ENCODE measurements at regions not wholly inside any gene's neighbourhood (a gene's known extent, or its start where the extent isn't known, plus 50 kb on each side); places are given as distances from the start of the nearest gene placed in this dataset.
"Not testable (repeated sequence)": the region's sequence is repeated elsewhere in the genome, so short reads cannot be mapped to it uniquely, and the experiment has no call there.

DNA sequence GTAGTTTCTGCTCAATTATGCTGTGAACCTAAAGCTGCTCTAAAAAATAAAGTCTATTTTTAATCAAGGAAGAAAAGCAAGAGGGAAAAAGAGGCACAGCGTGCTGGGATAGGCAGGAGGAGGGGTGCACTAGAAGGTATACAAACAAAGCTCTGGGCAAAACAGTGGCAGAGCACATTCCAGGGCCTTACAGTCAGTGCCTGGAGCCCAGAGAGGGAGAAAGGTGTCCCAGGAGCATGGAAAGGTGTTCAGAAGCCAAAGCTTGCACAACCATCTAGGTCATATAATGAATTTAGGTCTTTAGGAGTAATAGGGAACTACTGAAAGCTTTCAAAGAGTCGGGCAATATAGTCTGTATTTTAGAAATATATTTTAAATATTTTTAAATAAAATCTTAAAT, 163.6 kb upstream of the PALMD start:
- in situ Hi-C loops (cut with HindIII; ENCODE audit: low sequenced_read_pairs) = no loop called here
- no peak for DNase-seq (ENCODE audit: low spot score)

DNA sequence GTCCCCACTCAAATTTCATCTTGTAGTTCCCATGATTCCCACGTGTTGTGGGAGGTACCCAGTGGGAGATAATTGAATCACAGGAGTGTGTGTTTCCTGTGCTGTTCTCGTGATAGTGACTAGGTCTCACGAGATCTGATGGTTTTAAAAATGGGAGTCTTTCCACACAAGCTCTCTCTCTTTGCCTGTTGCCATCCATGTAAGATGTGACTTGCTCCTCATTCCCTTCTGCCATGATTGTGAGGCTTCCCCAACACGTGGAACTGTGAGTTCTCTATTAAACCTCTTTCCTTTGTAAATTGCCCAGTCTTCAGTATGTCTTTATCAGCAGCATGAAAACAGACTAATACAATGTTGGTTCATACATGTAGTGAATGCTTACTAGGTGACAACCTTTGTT, 163.2 kb upstream of the PALMD start:
- no peak for DNase-seq (ENCODE audit: low spot score)
- in situ Hi-C loops (cut with HindIII; ENCODE audit: low sequenced_read_pairs) = no loop called here

DNA sequence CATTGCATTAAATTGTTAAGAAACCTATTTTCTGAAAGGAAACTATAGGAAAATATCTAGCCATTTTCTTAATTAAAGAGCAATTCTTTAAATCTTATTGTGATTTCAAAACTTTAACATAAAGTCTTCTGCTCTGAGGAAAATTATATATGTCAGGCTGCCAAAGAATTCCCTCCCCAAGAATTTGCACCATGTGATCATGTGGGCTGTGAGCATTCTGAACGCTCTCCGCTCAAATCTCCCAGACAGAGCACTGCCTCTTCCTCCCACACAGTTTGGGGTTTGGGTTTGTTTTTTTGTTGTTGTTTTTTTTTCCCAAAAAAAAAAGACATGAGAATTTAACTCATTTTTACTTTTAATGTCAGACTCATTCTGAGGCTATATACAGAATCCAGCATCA, 155.9 kb upstream of the PALMD start:
- in situ Hi-C loops (cut with HindIII; ENCODE audit: low sequenced_read_pairs) = no loop called here
- no peak for DNase-seq (ENCODE audit: low spot score)

DNA sequence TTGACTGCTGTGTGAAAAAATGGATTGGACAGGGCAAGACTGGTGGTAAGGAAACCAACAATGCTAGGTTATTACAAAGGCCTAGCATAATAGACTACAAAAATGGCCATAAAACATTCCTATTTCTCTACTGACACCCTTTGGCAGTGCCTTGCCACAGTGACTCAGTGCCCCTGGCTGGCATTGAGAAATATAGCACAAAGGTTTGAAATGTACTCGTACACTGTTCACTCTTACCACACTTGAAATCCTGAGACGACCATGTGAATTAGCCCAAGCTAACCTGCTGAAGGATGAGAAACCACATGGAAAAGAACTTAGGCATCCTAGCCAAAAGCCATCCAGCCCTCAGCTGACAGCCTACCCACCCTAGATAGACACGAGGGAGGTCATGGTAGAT, 149.8 kb upstream of the PALMD start:
- no peak for DNase-seq (ENCODE audit: low spot score)
- in situ Hi-C loops (cut with HindIII; ENCODE audit: low sequenced_read_pairs) = no loop called here

DNA sequence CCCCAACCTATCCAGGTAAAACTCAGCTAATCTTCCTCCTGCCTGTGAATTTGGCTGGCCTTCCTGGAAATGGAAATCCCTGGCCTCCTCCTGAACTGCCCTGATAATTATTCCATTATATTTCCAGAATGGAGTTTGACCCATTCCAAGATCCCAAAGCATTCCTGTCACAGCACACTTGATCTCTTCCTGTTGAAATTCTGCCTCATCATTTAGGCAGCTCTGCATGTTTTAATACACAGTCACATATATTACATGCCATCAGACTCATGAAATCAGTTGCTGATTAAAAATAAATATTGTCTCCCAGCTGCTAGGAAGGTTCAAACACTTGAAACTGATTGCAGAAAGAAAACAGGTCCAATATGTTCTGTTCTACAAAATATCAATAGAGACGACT, 148.2 kb upstream of the PALMD start:
- no peak for DNase-seq (ENCODE audit: low spot score)
- in situ Hi-C loops (cut with HindIII; ENCODE audit: low sequenced_read_pairs) = no loop called here

DNA sequence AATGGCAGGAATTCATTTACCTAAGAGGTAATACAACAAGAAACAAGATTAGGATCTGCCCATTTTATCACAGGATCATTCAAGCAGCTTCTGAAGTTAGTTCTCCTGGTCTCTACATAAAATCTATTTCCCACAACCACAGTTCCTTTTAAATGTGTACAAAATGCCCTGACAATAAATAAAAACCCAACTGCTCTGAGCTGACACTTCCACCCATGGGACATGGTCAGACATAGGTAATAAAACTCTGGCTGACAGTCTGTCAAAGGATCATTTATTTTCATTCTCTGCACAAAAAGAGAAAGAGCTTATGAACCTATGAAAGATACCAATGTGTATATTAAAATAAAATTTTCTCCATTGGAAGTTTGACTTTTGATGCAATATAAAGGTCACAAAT, 145.4 kb upstream of the PALMD start:
- in situ Hi-C loops (cut with HindIII; ENCODE audit: low sequenced_read_pairs) = no loop called here
- no peak for DNase-seq (ENCODE audit: low spot score)

DNA sequence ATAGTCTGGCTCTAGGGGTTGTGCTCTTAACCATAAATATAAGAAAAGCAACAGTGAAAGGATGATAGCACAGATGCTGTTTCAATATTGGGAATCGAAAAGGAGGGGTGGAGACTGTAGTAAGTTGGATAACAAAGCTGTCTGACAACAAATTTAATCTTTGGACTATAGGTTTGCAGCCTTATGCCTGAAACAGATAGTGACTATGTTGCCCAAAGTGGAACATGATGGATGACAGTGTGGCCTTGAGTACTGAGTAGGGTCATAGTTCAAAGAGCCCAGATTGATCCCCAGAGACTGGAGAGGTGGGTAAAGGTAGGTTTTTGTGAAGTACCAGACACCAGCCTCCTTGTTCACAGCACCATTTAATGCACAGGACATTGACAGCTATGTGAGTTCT, 144.0 kb upstream of the PALMD start:
- no peak for DNase-seq (ENCODE audit: low spot score)
- in situ Hi-C loops (cut with HindIII; ENCODE audit: low sequenced_read_pairs) = no loop called here

DNA sequence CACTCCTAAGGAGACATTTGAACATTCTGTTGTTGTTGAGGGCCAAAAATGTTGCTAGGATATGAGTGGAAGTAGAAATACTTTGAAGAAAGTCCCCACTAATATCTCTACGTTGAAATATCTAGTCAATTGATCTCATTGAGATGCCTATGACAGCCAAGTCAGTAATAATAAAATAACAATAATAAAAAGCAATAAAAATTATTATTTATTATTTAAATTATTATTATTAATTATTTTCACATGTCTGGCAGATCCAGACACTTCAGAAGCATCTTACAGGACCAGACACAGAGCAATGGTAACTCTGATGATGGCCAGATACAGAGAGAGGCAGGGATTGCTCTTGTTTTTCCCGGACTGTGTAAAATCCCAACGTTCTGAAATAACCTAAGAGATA, 143.5 kb upstream of the PALMD start:
- in situ Hi-C loops (cut with HindIII; ENCODE audit: low sequenced_read_pairs) = no loop called here
- no peak for DNase-seq (ENCODE audit: low spot score)

DNA sequence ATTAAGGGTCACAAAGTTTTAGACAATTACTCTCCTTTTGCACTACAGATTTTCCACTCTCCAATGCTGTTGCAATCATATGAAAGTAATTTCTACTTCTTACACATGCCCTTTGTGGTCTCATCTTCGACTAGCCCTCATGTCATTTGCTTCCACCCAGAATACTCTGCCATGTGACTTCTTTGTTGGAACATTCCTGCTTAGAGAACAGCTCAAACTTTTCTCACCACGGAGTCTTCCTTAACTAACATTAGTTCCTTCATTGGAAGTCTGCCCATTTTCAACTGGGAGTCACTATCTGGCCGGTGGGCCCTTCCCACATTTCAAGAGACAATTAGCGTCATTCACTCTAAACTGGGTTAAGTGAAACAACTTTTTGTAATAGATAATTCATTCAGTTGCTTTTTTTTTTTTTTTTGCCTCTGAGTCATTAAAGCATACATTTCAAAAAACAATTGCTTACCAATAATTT, 142.6 kb upstream of the PALMD start:
- DNase-seq (ENCODE audit: low spot score) = no peak
- in situ Hi-C loops (cut with HindIII; ENCODE audit: low sequenced_read_pairs) = no loop called here

DNA sequence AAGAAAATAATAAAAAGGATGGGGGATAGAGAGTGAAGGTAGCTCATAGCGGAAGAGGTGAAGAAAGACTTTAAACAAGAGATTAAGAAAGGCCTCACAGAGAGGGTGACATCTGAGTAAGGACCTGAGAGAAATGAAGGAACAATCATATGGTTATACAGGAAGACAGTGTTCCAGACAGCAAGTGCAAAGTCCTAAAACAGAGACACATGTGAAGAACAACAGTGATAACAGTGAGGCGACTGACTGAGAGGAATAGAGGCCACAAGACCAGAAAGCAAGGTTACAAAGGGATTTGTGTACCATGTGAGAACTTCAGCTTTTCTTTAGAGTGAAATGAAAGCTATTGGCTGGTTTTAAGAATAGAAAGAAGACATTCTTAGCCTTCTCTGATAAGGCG, 141.6 kb upstream of the PALMD start:
- in situ Hi-C loops (cut with HindIII; ENCODE audit: low sequenced_read_pairs) = no loop called here
- no peak for DNase-seq (ENCODE audit: low spot score)

DNA sequence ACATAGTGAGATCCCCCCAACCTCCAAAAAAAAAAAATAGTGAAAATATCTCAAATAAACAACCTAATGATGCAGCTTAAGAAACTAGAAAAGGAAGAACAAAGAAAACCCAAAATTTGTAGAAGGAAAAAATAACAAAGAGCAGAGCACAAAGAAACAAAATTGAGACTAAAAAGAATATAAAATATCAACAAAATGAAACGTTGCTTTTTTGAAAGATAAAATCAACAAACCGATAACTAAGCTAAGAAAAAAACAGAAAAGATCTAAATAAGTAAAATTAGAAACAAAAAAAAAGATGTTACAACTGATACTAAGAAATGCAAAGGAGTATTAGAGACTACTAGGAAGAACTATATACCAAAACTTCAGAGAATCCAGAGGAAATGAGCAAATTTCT, 139.3 kb upstream of the PALMD start:
- in situ Hi-C loops (cut with HindIII; ENCODE audit: low sequenced_read_pairs) = no loop called here
- no peak for DNase-seq (ENCODE audit: low spot score)

DNA sequence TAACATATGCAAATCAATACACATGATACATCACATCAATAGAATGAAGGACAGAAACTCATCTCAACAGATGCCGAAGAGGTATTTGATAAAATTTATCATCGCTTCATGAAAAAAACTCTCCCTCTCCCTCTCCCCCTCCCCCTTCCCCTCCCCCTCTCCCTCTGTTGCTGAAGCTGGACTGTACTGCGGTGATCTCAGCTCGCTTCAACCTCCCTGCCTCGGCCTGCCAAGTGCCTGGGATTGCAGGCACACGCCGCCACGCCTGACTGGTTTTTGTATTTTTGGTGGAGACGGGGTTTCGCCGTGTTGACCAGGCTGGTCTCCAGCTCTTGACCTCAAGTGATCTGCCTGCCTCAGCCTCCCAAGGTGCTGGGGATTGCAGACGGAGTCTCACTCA, 138.5 kb upstream of the PALMD start:
- in situ Hi-C loops (cut with HindIII; ENCODE audit: low sequenced_read_pairs); DNase-seq (ENCODE audit: low spot score): not testable (repeated sequence)

DNA sequence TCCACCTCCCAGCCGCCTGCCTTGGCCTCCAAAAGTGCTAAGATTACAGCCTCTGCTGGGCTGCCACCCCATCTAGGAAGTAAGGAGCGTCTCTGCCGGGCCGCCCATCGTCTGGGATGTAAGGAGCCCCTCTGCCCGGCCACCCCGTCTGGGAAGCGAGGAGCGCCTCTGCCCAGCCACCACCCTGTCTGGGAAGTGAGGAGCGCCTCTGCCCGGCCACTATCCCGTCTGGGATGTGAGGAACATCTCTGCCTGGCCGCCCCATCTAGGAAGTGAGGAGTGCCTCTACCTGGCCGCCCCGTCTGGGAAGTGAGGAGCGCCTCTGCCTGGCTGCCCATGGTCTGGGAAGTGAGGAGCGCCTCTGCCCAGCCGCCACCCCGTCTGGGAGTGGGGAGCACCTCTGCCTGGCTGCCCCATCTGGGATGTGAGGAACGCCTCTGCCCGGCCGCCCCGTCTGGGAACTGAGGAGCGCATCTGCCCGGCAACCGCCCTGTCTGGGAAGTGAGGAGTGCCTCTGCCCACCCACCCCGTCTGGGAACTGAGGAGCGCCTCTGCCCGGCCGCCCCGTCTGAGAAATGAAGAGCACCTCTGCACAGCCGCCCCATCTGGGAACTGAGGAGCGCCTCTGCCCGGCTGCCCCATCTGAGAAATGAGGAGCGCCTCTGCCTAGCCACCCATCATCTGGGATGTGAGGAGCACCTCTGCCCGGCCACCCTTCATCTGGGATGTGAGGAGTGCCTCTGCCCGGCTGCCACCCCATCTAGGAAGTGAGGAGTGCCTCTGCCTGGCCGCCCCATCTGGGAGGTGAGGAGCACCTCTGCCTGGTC, 137.8 kb upstream of the PALMD start:
- no peak for DNase-seq (ENCODE audit: low spot score)
- in situ Hi-C loops (cut with HindIII; ENCODE audit: low sequenced_read_pairs) = no loop called here

DNA sequence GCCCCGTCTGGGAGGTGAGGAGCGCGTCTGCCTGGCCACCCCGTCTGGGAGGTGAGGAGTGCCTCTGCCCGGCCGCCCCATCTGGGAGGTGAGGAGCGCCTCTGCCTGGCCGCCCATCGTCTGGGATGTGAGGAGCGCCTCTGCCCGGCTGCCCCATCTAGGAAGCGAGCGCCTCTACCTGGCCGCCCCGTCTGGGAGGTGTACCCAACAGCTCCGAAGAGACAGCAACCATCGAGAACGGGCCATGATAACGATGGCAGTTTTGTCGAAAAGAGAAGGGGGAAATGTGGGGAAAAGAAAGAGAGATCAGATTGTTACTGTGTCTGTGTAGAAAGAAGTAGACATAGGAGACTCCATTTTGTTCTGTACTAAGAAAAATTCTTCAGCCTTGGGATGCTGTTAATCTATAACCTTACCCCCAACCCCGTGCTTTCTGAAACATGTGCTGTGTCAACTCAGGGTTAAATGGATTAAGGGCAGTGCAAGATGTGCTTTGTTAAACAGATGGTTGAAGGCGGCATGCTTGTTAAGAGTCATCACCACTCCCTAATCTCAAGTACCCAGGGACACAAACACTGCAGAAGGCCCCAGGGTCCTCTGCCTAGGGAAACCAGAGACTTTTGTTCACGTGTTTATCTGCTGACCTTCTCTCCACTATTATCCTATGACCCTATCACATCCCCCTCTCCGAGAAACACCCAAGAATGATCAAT, 137.0 kb upstream of the PALMD start:
- in situ Hi-C loops (cut with HindIII; ENCODE audit: low sequenced_read_pairs); DNase-seq (ENCODE audit: low spot score): not testable (repeated sequence)

DNA sequence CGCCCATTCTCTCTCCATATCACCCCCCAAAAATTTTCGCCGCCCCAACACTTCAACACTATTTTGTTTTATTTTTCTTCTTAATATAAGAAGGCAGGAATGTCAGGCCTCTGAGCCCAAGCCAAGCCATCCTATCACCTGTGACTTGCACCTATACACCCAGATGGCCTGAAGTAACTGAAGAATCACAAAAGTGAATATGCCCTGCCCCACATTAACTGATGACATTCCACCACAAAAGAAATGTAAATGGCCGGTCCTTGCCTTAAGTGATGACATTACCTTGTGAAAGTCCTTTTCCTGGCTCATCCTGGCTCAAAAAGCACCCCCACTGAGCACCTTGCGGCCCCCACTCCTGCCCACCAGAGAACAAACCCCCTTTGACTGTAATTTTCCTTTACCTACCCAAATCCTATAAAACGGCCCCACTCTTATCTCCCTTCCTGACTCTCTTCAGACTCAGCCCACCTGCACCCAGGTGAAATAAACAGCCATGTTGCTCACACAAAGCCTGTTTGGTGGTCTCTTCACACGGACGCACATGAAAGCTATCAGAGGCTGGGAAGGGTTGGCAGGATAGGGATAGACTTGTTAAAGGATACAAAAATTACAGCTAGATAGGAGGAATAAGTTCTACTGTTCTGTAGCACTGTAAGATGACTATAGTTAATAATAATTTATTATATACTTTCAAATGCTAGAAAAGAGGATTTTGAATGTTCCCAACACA, 130.9 kb upstream of the PALMD start:
- DNase-seq (ENCODE audit: low spot score); in situ Hi-C loops (cut with HindIII; ENCODE audit: low sequenced_read_pairs): not testable (repeated sequence)

DNA sequence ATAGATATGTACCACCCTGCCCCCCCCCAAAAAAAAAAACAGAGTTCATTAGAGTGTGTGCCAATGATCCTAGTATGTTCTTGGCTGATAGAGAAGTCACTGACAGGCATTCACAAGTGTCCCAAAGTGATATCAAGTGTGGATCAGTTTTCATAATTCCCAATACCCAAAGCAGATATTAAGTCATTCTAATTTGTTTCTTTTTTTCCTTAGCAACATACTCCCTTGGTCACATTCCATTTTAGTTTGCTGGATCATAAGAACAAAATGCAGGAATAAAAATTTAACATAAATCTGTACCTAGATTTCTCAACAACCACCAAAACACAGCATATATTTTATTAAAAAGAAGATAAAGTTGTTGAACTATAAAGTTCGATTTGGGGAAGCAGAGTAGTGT, 129.8 kb upstream of the PALMD start:
- DNase-seq (ENCODE audit: low spot score) = no peak
- in situ Hi-C loops (cut with HindIII; ENCODE audit: low sequenced_read_pairs) = no loop called here

DNA sequence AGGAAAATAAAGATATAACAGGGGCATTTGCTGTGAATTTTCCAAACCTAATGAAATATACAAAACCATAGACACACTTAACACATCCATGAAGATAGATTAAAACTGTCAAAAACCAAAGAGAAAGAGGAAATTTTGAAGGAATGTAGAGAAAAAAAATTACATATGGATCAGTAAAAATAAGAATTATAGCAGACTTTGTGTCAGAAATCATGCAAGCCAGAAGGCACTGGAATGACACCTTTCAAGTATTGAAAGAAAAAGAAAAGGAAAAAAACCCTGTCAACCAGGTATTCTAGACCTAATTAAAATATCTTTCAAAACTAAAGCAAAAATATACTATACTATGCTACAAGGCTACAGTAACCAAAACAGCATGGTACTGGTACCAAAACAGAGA, 125.8 kb upstream of the PALMD start:
- no peak for DNase-seq (ENCODE audit: low spot score)
- in situ Hi-C loops (cut with HindIII; ENCODE audit: low sequenced_read_pairs) = no loop called here

DNA sequence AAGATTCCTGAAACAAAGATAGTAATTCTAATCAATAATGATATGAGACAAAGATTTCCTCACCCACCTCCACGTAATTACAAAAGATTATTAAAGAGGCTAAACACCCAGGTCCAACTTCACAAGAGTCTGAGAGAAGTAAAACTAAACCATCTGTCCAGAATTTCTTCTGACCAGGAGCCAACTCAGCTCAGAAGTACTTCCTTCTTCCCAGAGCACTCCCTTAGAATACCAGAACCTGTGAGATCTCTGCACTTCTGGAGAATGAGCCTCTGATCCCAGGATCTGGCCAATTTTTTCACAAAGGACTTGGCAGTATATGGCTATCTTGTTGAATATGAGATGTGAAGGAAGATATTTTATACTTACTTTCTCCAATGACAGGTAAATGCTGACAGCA, 120.6 kb upstream of the PALMD start:
- in situ Hi-C loops (cut with HindIII; ENCODE audit: low sequenced_read_pairs) = no loop called here

DNA sequence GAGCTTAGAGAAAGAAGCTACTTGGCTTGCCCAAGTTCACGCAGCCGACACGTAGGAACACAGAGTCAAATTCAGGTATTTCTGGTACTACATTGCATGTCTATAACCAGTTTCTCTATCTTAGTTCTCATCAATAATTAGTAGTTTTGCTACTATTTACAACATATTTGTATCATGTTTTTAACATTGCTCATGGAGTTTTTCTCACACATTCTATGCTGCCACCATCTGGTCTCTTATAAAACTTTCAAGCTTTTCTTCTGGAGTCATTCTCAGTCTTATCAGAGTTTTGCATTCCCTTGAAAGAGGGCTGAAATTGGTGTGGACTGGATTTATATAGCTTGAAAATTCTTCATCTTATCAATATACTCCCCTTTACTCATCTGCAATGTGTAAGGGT, 118.8 kb upstream of the PALMD start:
- in situ Hi-C loops (cut with HindIII; ENCODE audit: low sequenced_read_pairs) = no loop called here
- no peak for DNase-seq (ENCODE audit: low spot score)

More for the DNA sequence above, 120.6 kb upstream of the PALMD start:
- DNase-seq (ENCODE audit: low spot score) = no peak

DNA sequence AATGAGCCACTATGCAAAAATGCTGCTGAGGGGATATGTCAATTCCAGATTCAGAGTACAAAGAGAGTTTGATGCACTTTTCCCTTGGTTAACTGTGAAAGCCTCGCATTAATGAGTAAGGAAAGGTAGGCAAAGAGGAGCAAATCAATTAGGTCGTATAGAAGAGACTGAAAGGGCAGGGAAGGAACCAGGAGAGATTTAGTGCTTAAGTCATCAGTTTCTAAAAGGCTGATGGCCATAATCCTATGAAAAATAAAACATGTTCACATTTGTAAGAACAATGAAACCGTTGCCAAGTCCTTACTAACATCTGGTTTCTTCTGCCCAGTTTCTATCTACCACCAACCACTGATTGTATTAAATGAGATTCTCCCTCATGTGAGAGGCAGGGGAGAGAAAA, 118.4 kb upstream of the PALMD start:
- in situ Hi-C loops (cut with HindIII; ENCODE audit: low sequenced_read_pairs) = no loop called here
- DNase-seq (ENCODE audit: low spot score) = no peak

Measured in G401 (cell line).